ENCODE measurements at regions not wholly inside any gene's neighbourhood (a gene's known extent, or its start where the extent isn't known, plus 50 kb on each side); places are given as distances from the start of the nearest gene placed in this dataset.

DNA sequence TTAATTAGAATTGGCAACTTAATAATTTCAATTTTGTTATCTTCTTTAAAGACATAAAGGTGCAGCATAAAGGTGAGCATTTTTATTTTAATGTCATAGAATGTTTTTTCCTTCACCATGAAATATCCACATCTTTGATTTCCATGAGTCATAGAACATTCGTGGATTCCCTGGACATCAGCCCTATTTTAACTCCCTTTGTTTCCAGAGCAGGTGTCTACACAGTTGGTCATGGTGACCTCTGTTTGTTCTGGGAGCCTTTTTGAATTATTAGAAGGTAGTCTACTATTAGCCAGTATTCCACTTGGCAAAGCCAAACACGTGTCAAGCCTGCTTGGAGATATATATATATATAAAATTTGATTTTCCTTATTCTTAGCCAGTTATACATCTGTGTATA, 572.9 kb downstream of the LTN1 start:
- 27 to 39% methylated on average over 2 of the region's 2 CpGs for WGBS, 2 donors (ENCODE audit: low coverage in 1 of 2)

GRCh38 chr21:28418726-28419514, 573.8 kb downstream of the LTN1 start:
- Histone ChIP-seq H3K9me3 (no peaks in the 10 kb centered on the region), H3K4me3 (no peak overlapping the region), H3K36me3 (no peaks in the 10 kb centered on the region), H3K27me3 (no peaks in the 10 kb centered on the region), H3K4me1 (peaks cover 0 to 29% (median 0%) of the 10 kb centered on the region in 3 donors), H3K27ac (peak overlapping the region in 3 of 4 donors; percentile 7 to 47 (median 45))
- 55 to 68% methylated on average over 6 of the region's 6 CpGs for WGBS, 2 donors (ENCODE audit: low coverage in 1 of 2)
- TF ChIP-seq POLR2AphosphoS5 (IDR thresholded peaks at IDR 0.05) (no peak), EP300 (IDR thresholded peaks at IDR 0.05) (no peak)
- TF ChIP-seq, protein P1, sequence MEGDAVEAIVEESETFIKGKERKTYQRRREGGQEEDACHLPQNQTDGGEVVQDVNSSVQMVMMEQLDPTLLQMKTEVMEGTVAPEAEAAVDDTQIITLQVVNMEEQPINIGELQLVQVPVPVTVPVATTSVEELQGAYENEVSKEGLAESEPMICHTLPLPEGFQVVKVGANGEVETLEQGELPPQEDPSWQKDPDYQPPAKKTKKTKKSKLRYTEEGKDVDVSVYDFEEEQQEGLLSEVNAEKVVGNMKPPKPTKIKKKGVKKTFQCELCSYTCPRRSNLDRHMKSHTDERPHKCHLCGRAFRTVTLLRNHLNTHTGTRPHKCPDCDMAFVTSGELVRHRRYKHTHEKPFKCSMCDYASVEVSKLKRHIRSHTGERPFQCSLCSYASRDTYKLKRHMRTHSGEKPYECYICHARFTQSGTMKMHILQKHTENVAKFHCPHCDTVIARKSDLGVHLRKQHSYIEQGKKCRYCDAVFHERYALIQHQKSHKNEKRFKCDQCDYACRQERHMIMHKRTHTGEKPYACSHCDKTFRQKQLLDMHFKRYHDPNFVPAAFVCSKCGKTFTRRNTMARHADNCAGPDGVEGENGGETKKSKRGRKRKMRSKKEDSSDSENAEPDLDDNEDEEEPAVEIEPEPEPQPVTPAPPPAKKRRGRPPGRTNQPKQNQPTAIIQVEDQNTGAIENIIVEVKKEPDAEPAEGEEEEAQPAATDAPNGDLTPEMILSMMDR (IDR thresholded peaks at IDR 0.05): no peak
- ATAC-seq: peak; percentile 60

More for the DNA sequence above, 572.9 kb downstream of the LTN1 start:
- H3K27me3 ChIP-seq: no peaks in the 10 kb centered on the region
- H3K36me3 ChIP-seq: no peaks in the 10 kb centered on the region
- H3K9me3 ChIP-seq: no peaks in the 10 kb centered on the region
- peaks cover 0 to 29% (median 0%) of the 10 kb centered on the region in 3 donors for H3K4me1 ChIP-seq
- no peak overlapping the region for H3K4me3 ChIP-seq
- H3K27ac ChIP-seq: peak overlapping the region in 1 of 4 donors; percentile 7
- TF ChIP-seq POLR2AphosphoS5 (IDR thresholded peaks at IDR 0.05): no peak
- no peak for ATAC-seq

GRCh38 chr21:28410256-28410655, 582.4 kb downstream of the LTN1 start:
- Histone ChIP-seq H3K36me3 (no peaks in the 10 kb centered on the region), H3K27ac (no peak overlapping the region), H3K9me3 (no peaks in the 10 kb centered on the region), H3K4me1 (peaks cover 0 to 15% (median 0%) of the 10 kb centered on the region in 3 donors), H3K4me3 (no peak overlapping the region), H3K27me3 (no peaks in the 10 kb centered on the region)
- 50 to 60% methylated on average over 2 of the region's 2 CpGs for WGBS, 2 donors (ENCODE audit: low coverage in 1 of 2)
- ATAC-seq: peak; percentile 77
- TF ChIP-seq POLR2AphosphoS5 (IDR thresholded peaks at IDR 0.05) (peak; percentile 9), POLR2A (IDR thresholded peaks at IDR 0.05) (no peak)

DNA sequence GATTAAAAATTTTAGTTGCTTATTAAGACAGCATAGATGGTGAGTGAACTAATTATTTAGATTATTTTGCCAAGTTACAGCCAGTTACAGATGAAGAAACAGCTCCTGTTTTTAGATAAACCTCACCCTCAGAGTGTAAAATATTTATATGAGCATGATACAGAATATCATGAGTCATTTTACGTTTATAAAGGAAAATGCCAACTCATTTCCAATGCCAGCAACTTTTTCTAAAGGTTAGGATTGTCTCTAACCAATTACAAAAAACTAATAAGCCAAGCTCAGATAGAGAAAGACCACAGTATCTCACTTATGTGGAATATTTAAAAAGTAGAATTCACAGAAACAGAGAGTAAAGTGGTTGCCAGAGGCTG, 590.1 kb downstream of the LTN1 start:
- Histone ChIP-seq H3K9me3 (peaks cover 0 to 5% (median 0%) of the 10 kb centered on the region in 3 donors), H3K27ac (peak overlapping the region in 2 of 4 donors; percentile 8 to 46), H3K36me3 (no peaks in the 10 kb centered on the region), H3K27me3 (no peaks in the 10 kb centered on the region), H3K4me3 (no peak overlapping the region), H3K4me1 (peaks cover 0 to 18% (median 2%) of the 10 kb centered on the region in 3 donors)
- 17 to 19% methylated on average over 1 of the region's 1 CpG for WGBS, 2 donors (ENCODE audit: low coverage in 1 of 2)
- TF ChIP-seq EP300 (IDR thresholded peaks at IDR 0.05): no peak
- TF ChIP-seq, protein P1 (IDR thresholded peaks at IDR 0.05): no peak
- TF ChIP-seq POLR2AphosphoS5 (IDR thresholded peaks at IDR 0.05): no peak
- TF ChIP-seq POLR2A (IDR thresholded peaks at IDR 0.05): no peak
- ATAC-seq: no peak

DNA sequence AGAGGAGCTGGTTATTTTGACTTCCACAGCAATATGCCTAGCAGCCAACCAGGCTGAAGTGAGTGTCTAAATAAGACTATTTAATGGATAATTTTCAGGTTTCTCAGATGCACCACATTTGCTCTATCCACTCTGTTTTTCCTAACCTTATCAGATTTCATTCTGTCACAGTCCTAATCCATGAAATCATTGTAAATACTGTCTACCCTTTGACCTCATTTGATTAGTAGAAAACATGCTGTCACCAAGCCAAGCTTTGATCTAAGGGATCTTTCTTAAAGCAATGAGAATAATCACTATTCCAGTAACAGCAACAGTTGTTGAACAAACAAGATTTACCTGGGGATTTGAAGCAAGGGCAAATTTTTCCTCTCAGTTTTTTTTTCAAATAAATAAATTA, 595.6 kb downstream of the LTN1 start:
- H3K4me1 ChIP-seq: peaks cover 4 to 22% (median 8%) of the 10 kb centered on the region in 3 donors
- TF ChIP-seq POLR2AphosphoS5 (IDR thresholded peaks at IDR 0.05) (no peak), EP300 (IDR thresholded peaks at IDR 0.05) (no peak), POLR2A (IDR thresholded peaks at IDR 0.05) (no peak)
- TF ChIP-seq, protein P1 (IDR thresholded peaks at IDR 0.05): no peak
- H3K36me3 ChIP-seq: no peaks in the 10 kb centered on the region
- H3K27ac ChIP-seq: no peak overlapping the region
- no peak for ATAC-seq
- H3K27me3 ChIP-seq: no peaks in the 10 kb centered on the region
- H3K9me3 ChIP-seq: peaks cover 0 to 5% (median 0%) of the 10 kb centered on the region in 3 donors
- H3K4me3 ChIP-seq: no peak overlapping the region

DNA sequence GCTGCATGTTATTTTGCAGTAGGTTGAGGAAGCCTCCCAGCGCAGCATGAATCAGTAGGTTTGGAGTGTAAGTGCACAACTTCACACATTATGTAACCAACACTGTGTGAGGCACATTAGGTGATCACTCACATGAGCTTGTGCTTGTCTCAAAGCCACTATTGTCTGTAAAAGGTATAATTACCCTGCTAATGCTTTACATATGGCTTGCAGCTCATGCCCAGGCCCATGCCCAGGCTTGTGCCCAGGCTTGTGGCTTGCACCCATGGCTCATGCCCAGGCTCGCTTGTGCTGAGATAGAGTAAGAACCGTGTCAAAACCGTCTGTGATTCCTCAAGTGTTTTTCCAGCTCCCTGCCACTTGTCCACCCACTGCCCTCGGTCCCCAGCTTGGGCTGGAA, 596.3 kb downstream of the LTN1 start:
- Histone ChIP-seq H3K27me3 (no peaks in the 10 kb centered on the region), H3K27ac (no peak overlapping the region), H3K4me1 (peaks cover 4 to 28% (median 8%) of the 10 kb centered on the region in 3 donors), H3K36me3 (no peaks in the 10 kb centered on the region), H3K4me3 (no peak overlapping the region), H3K9me3 (peaks cover 0 to 5% (median 0%) of the 10 kb centered on the region in 3 donors)
- TF ChIP-seq, protein P1 (IDR thresholded peaks at IDR 0.05): no peak
- TF ChIP-seq EP300 (IDR thresholded peaks at IDR 0.05): no peak
- TF ChIP-seq POLR2AphosphoS5 (IDR thresholded peaks at IDR 0.05): no peak
- TF ChIP-seq POLR2A (IDR thresholded peaks at IDR 0.05): no peak
- no peak for ATAC-seq
- 83 to 89% methylated on average over 4 of the region's 5 CpGs for WGBS, 2 donors (ENCODE audit: low coverage in 1 of 2)
